SK-N-SH (cell line): ENCODE measurements at regions not wholly inside any gene's neighbourhood (a gene's known extent, or its start where the extent isn't known, plus 50 kb on each side); places are given as distances from the start of the nearest gene placed in this dataset.

Experiments
- CTCF ChIP-seq: fragments of 200-600 bp; sonication (generic); IDR thresholded peaks from 2 replicates; pipeline ENCODE4 v1.6.1; 2017; ENCODE audit warnings: antibody characterized with exemption, mild to moderate bottlenecking, moderate library complexity
- EP300 ChIP-seq, 2 experiments: IDR thresholded peaks; 2 replicates each; pipeline versions ENCODE4 v1.4.0 to v1.6.1; 2012; ENCODE audit warnings: borderline replicate concordance in 1 of 2, low read depth in 1 of 2, low read length in 1 of 2
- EZH2phosphoT487 ChIP-seq: fragments of 200-600 bp; sonication (generic); IDR thresholded peaks from 2 replicates; pipeline ENCODE4 v1.6.1; 2017; ENCODE audit warnings: low read depth, mixed run types, mild to moderate bottlenecking, antibody characterized with exemption, moderate library complexity, borderline replicate concordance
- JUND ChIP-seq: IDR thresholded peaks from 2 replicates; pipeline ENCODE4 v1.4.0; 2012
- MAX ChIP-seq: IDR thresholded peaks from 2 replicates; pipeline ENCODE4 v1.4.0; 2012; ENCODE audit warnings: low read depth
- NRF1 ChIP-seq: IDR thresholded peaks from 2 replicates; pipeline ENCODE4 v1.6.1; 2012; ENCODE audit warnings: low read depth, mild to moderate bottlenecking, low read length
- POLR2AphosphoS5 ChIP-seq: IDR thresholded peaks from 2 replicates; pipeline ENCODE4 v1.6.1; 2012; ENCODE audit warnings: low read depth, low read length
- REST ChIP-seq: IDR thresholded peaks from 2 replicates; pipeline ENCODE4 v1.6.1; 2012; ENCODE audit warnings: mild to moderate bottlenecking, low read depth, low read length, moderate library complexity
- TEAD4 ChIP-seq: IDR thresholded peaks from 2 replicates; pipeline ENCODE4 v1.4.0; 2012; ENCODE audit warnings: mild to moderate bottlenecking, borderline replicate concordance; ENCODE audit not compliant: insufficient read depth

- no peak for TF ChIP-seq CTCF
- TF ChIP-seq EZH2phosphoT487 = no peak
- TF ChIP-seq MAX = no peak
- TF ChIP-seq TEAD4 = no peak
- TF ChIP-seq POLR2AphosphoS5 = no peak
- TF ChIP-seq REST = no peak
- TF ChIP-seq EP300 (IDR thresholded peaks at IDR 0.05; ENCODE audit: borderline replicate concordance in 1 of 2, low read depth in 1 of 2, low read length in 1 of 2) = no peak
- TF ChIP-seq NRF1 = no peak
- 0 out of 2 replicates have a peak, but pooled peaks have one; percentile 8 for TF ChIP-seq JUND
Observed at GRCh38 chr1:190000365-190000872, 477.2 kb downstream of the BRINP3 start.
